ENCODE measurements at regions not wholly inside any gene's neighbourhood (a gene's known extent, or its start where the extent isn't known, plus 50 kb on each side); places are given as distances from the start of the nearest gene placed in this dataset.

DNA sequence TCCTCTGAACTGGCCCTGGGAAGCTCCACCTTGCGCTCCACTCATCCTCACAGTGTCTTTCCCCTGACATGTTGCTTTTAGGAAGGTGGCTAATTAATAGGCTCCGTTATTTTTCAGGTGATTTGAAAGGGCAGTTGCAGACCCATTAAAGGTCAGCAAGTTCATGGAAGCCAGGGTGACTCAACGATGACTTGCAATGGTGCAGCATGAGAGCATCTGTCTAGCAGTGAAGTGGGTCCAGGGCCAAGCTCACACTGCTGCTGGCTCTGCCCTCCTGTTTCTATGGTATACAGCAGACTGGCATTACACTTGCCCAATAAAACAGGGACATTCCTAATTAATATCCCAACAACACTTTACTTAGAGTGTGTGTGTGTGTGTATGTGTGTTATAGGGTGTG, 68.8 kb upstream of the WDR11 start:
- no peak overlapping the region for H3K4me3 ChIP-seq (ENCODE audit: extremely low read depth in 1 of 4, insufficient read depth in 2 of 4, low read depth in 3 of 4, low read length in 4 of 4)
- H2BK15ac ChIP-seq (ENCODE audit: low read length) = no peak overlapping the region
- H2AK5ac ChIP-seq (ENCODE audit: low read depth, low read length) = no peak overlapping the region
- no peaks in the 10 kb centered on the region for H4K20me1 ChIP-seq (replicated peaks in 1 of 2; ENCODE audit: control insufficient read depth in 1 of 2, insufficient read depth in 2 of 2, low read length in 2 of 2)
- no peak overlapping the region for H3K9ac ChIP-seq (replicated peaks in 1 of 4; ENCODE audit: extremely low read depth in 1 of 4, low read depth in 3 of 4, low read length in 3 of 4)
- no peak for FAIRE-seq
- no peak for TF ChIP-seq BRCA1 (IDR thresholded peaks at IDR 0.05; ENCODE audit: low read depth, low read length)
- H4K8ac ChIP-seq (ENCODE audit: extremely low read depth, insufficient read depth, low read length) = no peak overlapping the region
- H2BK20ac ChIP-seq (ENCODE audit: low read length) = no peak overlapping the region
- no peaks in the 10 kb centered on the region for H3K79me2 ChIP-seq (ENCODE audit: control insufficient read depth in 1 of 2, insufficient read depth in 2 of 2, low read length in 2 of 2)
- POLR2A ChIA-PET (ENCODE audit: partially characterized antibody) = no interaction called here
- H2AFZ ChIP-seq (ENCODE audit: low read length) = no peak overlapping the region
- H3K23me2 ChIP-seq (ENCODE audit: low read depth, low read length) = no peaks in the 10 kb centered on the region; the same call in 1 of the 2 replicates
- no peak overlapping the region for H3K4ac ChIP-seq (replicated peaks; ENCODE audit: insufficient read length, low read depth, low read length)
- H2BK120ac ChIP-seq (replicated peaks; ENCODE audit: low read depth, low read length) = no peak overlapping the region
- DNase-seq (ENCODE audit: low read depth in 1 of 2, low spot score in 2 of 2) = no peak
- no peak overlapping the region for H3K4me2 ChIP-seq (ENCODE audit: insufficient read depth in 1 of 2, low read depth in 2 of 2, low read length in 2 of 2)
- H3K14ac ChIP-seq (ENCODE audit: insufficient read length) = no peak overlapping the region
- no peak overlapping the region for H3K27ac ChIP-seq (ENCODE audit: low read depth, low read length)
- no peak overlapping the region for H4K5ac ChIP-seq (ENCODE audit: insufficient read length, low read depth, low read length)
- H3K4me1 ChIP-seq (replicated peaks in 1 of 4; ENCODE audit: control insufficient read depth in 3 of 4, insufficient read depth in 4 of 4, low read length in 3 of 4) = no peaks in the 10 kb centered on the region
- no peak overlapping the region for H2BK5ac ChIP-seq (ENCODE audit: low read depth, low read length)
- H3K79me1 ChIP-seq (ENCODE audit: low read depth, low read length) = no peaks in the 10 kb centered on the region
- no peak overlapping the region for H2BK12ac ChIP-seq (ENCODE audit: low read depth, low read length)
- H3K56ac ChIP-seq (replicated peaks; ENCODE audit: insufficient read length, low read depth, low read length) = no peak overlapping the region
- no peaks in the 10 kb centered on the region for H3K27me3 ChIP-seq (replicated peaks in 1 of 4; ENCODE audit: control insufficient read depth in 3 of 4, extremely low read depth in 1 of 4, insufficient read depth in 3 of 4, low read length in 3 of 4)
- no peak overlapping the region for H4K91ac ChIP-seq (replicated peaks; ENCODE audit: insufficient read length, low read length)
- H3K18ac ChIP-seq (ENCODE audit: extremely low read depth, low read length) = no peak overlapping the region
- 92% methylated on average over 3 of the region's 3 CpGs; no CpG with 5 or more reads in 1 of the 2 experiments for whole genome bisulfite sequencing, 2 experiments (ENCODE audit: extremely low coverage in 1 of 2, insufficient coverage in 1 of 2, insufficient read length in 1 of 2, insufficient replicate concordance in 2 of 2, low coverage in 1 of 2, low lambda C conversion rate in 2 of 2, missing lambda C conversion rate in 1 of 2)
- H3K9me3 ChIP-seq (ENCODE audit: insufficient read depth in 2 of 2, low read depth in 1 of 2, low read length in 1 of 2) = no peaks in the 10 kb centered on the region
- no peak overlapping the region for H3K23ac ChIP-seq (ENCODE audit: insufficient read length)
- CTCF ChIA-PET (ENCODE audit: partially characterized antibody) = interaction anchor here (1.1 kb wide), 1 partner anchor 47 kb away, joined by 6 read pairs; no protein-coding TSS in a partner anchor
- no peaks in the 10 kb centered on the region for H3K36me3 ChIP-seq (ENCODE audit: control insufficient read depth in 2 of 4, insufficient read depth in 4 of 4, low read length in 3 of 4)

Data from H1 (cell line).